ENCODE measurements at regions not wholly inside any gene's neighbourhood (a gene's known extent, or its start where the extent isn't known, plus 50 kb on each side); places are given as distances from the start of the nearest gene placed in this dataset.
"Not testable (repeated sequence)": the region's sequence is repeated elsewhere in the genome, so short reads cannot be mapped to it uniquely, and the experiment has no call there.

DNA sequence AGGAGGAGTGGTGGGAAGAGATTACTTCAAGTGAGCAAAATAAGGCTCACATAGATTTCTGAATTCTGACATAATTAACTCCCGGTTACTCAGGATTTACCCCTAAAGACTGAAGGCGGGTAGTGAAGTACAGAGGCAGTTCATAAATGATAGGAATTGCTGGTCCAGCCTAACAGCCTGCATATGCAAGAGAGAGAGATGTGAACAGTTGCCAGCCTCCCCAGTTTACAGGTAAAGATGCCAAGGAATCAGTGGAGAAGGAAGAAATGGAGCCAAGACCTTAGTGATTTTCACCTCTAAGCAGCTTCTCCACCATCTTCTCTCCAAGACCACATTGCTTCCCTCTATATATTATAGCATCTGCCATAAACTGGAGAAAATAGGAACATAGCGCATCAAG lies 91.8 kb upstream of the THUMPD2 start:
- Histone ChIP-seq H3K27me3 (ENCODE audit: insufficient read depth, low read depth) (no peaks in the 10 kb centered on the region), H2AFZ (no peak overlapping the region), H3F3A (ENCODE audit: insufficient read depth, low read depth) (no peaks in the 10 kb centered on the region), H3K9me3 (ENCODE audit: insufficient read depth, low read depth) (peaks cover 7% of the 10 kb centered on the region; the same call in 1 of the 2 replicates), H4K20me1 (ENCODE audit: insufficient read depth) (no peaks in the 10 kb centered on the region), H3K36me3 (ENCODE audit: low read depth) (no peaks in the 10 kb centered on the region), H3K9me2 (ENCODE audit: insufficient read depth) (no peaks in the 10 kb centered on the region), H3K4me1 (replicated peaks; ENCODE audit: insufficient read depth) (no peaks in the 10 kb centered on the region), H3K4me2 (no peak overlapping the region), H3K79me2 (ENCODE audit: low read depth) (no peaks in the 10 kb centered on the region), H3K4me3 (no peak overlapping the region), H3K27ac (no peak overlapping the region)
- intact Hi-C loops (cut with micrococcal nuclease; ENCODE audit: unreplicated experiment) = no loop called here
- ChIA-PET CTCF (no interaction called here), POLR2A (ENCODE audit: unreplicated experiment) (no interaction called here)
- DNase-seq = no peak
- no TSS peak for BruUV-seq (replicated peaks)
- TF ChIP-seq EZH2 (IDR thresholded peaks at IDR 0.05; ENCODE audit: low read depth) = no peak
- TF ChIP-seq, protein P1, sequence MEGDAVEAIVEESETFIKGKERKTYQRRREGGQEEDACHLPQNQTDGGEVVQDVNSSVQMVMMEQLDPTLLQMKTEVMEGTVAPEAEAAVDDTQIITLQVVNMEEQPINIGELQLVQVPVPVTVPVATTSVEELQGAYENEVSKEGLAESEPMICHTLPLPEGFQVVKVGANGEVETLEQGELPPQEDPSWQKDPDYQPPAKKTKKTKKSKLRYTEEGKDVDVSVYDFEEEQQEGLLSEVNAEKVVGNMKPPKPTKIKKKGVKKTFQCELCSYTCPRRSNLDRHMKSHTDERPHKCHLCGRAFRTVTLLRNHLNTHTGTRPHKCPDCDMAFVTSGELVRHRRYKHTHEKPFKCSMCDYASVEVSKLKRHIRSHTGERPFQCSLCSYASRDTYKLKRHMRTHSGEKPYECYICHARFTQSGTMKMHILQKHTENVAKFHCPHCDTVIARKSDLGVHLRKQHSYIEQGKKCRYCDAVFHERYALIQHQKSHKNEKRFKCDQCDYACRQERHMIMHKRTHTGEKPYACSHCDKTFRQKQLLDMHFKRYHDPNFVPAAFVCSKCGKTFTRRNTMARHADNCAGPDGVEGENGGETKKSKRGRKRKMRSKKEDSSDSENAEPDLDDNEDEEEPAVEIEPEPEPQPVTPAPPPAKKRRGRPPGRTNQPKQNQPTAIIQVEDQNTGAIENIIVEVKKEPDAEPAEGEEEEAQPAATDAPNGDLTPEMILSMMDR (conservative IDR thresholded peaks at IDR 0.05) = no peak

DNA sequence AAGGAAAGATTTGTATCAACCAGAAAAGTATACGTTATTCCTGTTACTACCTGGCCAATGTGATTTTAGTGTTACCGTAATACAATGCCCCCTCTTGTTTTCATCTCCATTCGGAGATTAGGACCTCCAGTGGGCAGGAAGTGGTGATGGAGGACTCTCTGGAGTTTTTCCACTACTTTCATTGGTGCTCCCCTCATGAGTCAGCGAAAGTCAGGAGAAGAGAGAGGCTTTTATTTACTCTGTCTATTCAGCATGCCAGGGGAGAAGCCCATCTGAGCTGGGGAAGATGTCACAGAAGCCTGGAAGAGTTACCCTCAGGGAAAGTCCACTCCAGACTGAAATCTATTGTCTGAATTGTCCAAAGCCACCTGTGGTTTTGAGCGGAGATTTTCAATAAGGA lies 88.2 kb upstream of the THUMPD2 start:
- Histone ChIP-seq H3K4me1 (replicated peaks; ENCODE audit: insufficient read depth) (no peaks in the 10 kb centered on the region), H3K27ac (no peak overlapping the region), H3K4me3 (no peak overlapping the region), H3K4me2 (no peak overlapping the region), H4K20me1 (ENCODE audit: insufficient read depth) (no peaks in the 10 kb centered on the region), H3K9me3 (ENCODE audit: insufficient read depth, low read depth) (peaks cover 7% of the 10 kb centered on the region; the same call in 1 of the 2 replicates), H3F3A (ENCODE audit: insufficient read depth, low read depth) (no peaks in the 10 kb centered on the region), H3K36me3 (ENCODE audit: low read depth) (no peaks in the 10 kb centered on the region), H3K27me3 (ENCODE audit: insufficient read depth, low read depth) (no peaks in the 10 kb centered on the region), H2AFZ (no peak overlapping the region), H3K79me2 (ENCODE audit: low read depth) (no peaks in the 10 kb centered on the region), H3K9me2 (ENCODE audit: insufficient read depth) (no peaks in the 10 kb centered on the region)
- no TSS peak for BruUV-seq (replicated peaks)
- no peak for DNase-seq
- intact Hi-C loops (cut with micrococcal nuclease; ENCODE audit: unreplicated experiment) = no loop called here
- TF ChIP-seq, protein P1 (conservative IDR thresholded peaks at IDR 0.05) = no peak
- TF ChIP-seq EZH2 (IDR thresholded peaks at IDR 0.05; ENCODE audit: low read depth) = no peak
- CTCF ChIA-PET = no interaction called here
- POLR2A ChIA-PET (ENCODE audit: unreplicated experiment) = no interaction called here

DNA sequence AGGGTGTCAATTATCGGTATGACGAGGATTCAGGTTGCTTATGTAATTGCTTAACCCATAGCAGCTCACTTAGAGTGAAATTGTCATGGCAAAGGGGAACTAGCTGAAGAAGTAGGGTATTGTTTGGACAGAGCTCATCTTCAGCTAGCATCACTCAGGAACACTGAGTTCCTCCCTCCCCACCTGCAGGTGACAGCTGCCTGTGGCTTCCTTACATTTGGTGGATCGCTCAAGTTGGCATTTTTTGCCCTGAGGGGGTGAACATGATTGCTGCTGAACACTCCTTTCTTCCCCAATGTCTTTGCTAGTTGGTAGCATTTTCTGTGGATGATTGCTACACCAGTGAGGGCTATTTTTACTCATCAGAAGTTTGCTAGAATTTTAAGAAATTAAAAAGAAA lies 86.7 kb upstream of the THUMPD2 start:
- H3K27ac ChIP-seq = no peak overlapping the region
- BruUV-seq (replicated peaks) = no TSS peak
- TF ChIP-seq, protein P1 (conservative IDR thresholded peaks at IDR 0.05) = no peak
- no peak for TF ChIP-seq EZH2 (IDR thresholded peaks at IDR 0.05; ENCODE audit: low read depth)
- no peaks in the 10 kb centered on the region for H3K9me2 ChIP-seq (ENCODE audit: insufficient read depth)
- H3K4me1 ChIP-seq (replicated peaks; ENCODE audit: insufficient read depth) = no peaks in the 10 kb centered on the region
- ChIA-PET POLR2A (ENCODE audit: unreplicated experiment) (no interaction called here), CTCF (no interaction called here)
- no peak overlapping the region for H3K4me3 ChIP-seq
- no peaks in the 10 kb centered on the region for H4K20me1 ChIP-seq (ENCODE audit: insufficient read depth)
- no peak overlapping the region for H2AFZ ChIP-seq
- DNase-seq = no peak
- H3K9me3 ChIP-seq (ENCODE audit: insufficient read depth, low read depth) = peaks cover 7% of the 10 kb centered on the region; the same call in 1 of the 2 replicates
- no peaks in the 10 kb centered on the region for H3F3A ChIP-seq (ENCODE audit: insufficient read depth, low read depth)
- intact Hi-C loops (cut with micrococcal nuclease; ENCODE audit: unreplicated experiment) = no loop called here
- no peaks in the 10 kb centered on the region for H3K79me2 ChIP-seq (ENCODE audit: low read depth)
- H3K36me3 ChIP-seq (ENCODE audit: low read depth) = no peaks in the 10 kb centered on the region
- H3K4me2 ChIP-seq = no peak overlapping the region
- H3K27me3 ChIP-seq (ENCODE audit: insufficient read depth, low read depth) = no peaks in the 10 kb centered on the region

DNA sequence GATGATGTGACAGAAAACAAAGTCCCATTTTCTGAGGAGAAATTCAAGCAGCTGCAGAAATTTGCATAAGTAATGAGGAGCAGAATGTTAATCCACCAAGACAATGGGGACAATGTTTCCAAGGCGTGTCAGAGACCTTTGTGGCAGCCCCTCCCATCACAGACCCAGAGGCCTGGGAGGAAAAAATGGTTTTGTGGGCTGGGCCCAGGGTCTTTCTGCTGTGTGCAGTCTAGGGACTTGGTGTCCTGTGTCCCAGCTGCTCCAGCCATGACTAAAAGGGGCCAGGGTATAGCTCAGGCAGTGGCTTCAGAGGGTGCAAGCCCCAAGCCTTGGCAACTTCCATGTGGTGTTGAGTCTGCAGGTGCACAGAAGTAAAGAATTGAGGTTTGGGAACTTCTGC lies 84.6 kb upstream of the THUMPD2 start:
- BruUV-seq (replicated peaks) = not testable (repeated sequence)

More for the DNA sequence above, 84.6 kb upstream of the THUMPD2 start:
- H4K20me1 ChIP-seq (ENCODE audit: insufficient read depth); DNase-seq; H3K36me3 ChIP-seq (ENCODE audit: low read depth); H3K79me2 ChIP-seq (ENCODE audit: low read depth); CTCF ChIA-PET; H2AFZ ChIP-seq; H3F3A ChIP-seq (ENCODE audit: insufficient read depth, low read depth); H3K27me3 ChIP-seq (ENCODE audit: insufficient read depth, low read depth); H3K9me2 ChIP-seq (ENCODE audit: insufficient read depth); intact Hi-C loops (cut with micrococcal nuclease; ENCODE audit: unreplicated experiment); POLR2A ChIA-PET (ENCODE audit: unreplicated experiment); H3K4me2 ChIP-seq; H3K27ac ChIP-seq; H3K4me1 ChIP-seq (replicated peaks; ENCODE audit: insufficient read depth); H3K4me3 ChIP-seq; H3K9me3 ChIP-seq (ENCODE audit: insufficient read depth, low read depth): not testable (repeated sequence)
